ENCODE measurements at regions not wholly inside any gene's neighbourhood (a gene's known extent, or its start where the extent isn't known, plus 50 kb on each side); places are given as distances from the start of the nearest gene placed in this dataset.

GRCh38 chr9:29126783-29127182 lies 1553.5 kb upstream of the C9orf72 start:
- Mint-ChIP-seq H3K36me3 (ENCODE audit: insufficient read depth, unreplicated experiment) (no peaks in the 10 kb centered on the region), H3K27me3 (ENCODE audit: insufficient read depth, unreplicated experiment) (no peaks in the 10 kb centered on the region), H3K4me1 (ENCODE audit: low read depth, unreplicated experiment) (no peaks in the 10 kb centered on the region), H3K4me3 (ENCODE audit: unreplicated experiment) (no peak overlapping the region), H3K27ac (ENCODE audit: unreplicated experiment) (no peak overlapping the region), H3K9me3 (ENCODE audit: unreplicated experiment) (peaks cover 9% of the 10 kb centered on the region)
- POLR2A ChIA-PET: no interaction called here
- Histone ChIP-seq H3K4me1 (no peaks in the 10 kb centered on the region), H3K4me3 (ENCODE audit: low read depth, low read length) (no peak overlapping the region), H3K36me3 (ENCODE audit: control insufficient read depth, insufficient read depth, low read length) (no peaks in the 10 kb centered on the region), H3K9me3 (no peaks in the 10 kb centered on the region; the same call in 1 of the 2 replicates), H3K27me3 (replicated peaks; ENCODE audit: control insufficient read depth, insufficient read depth, low read length) (no peaks in the 10 kb centered on the region)
- no peak for TF ChIP-seq CTCF (IDR thresholded peaks at IDR 0.05; ENCODE audit: insufficient read depth in 1 of 2, low read depth in 1 of 2, low read length in 1 of 2, severe bottlenecking in 1 of 2, unreplicated experiment in 1 of 2)
- intact Hi-C loops (cut with micrococcal nuclease; ENCODE audit: unreplicated experiment): no loop called here
- no peak for DNase-seq
- CTCF ChIA-PET: no interaction called here
- no TSS peak for BruUV-seq (replicated peaks)

- intact Hi-C loops (cut with micrococcal nuclease; ENCODE audit: unreplicated experiment): no loop called here
- Mint-ChIP-seq H3K9me3 (ENCODE audit: unreplicated experiment) (peaks cover 9% of the 10 kb centered on the region), H3K36me3 (ENCODE audit: insufficient read depth, unreplicated experiment) (no peaks in the 10 kb centered on the region)
Measured at GRCh38 chr9:29129763-29130162, 1556.5 kb upstream of the C9orf72 start.

GRCh38 chr9:29144476-29144875 lies 1571.2 kb upstream of the C9orf72 start:
- Mint-ChIP-seq H3K27ac (ENCODE audit: unreplicated experiment) (no peak overlapping the region), H3K36me3 (ENCODE audit: insufficient read depth, unreplicated experiment) (no peaks in the 10 kb centered on the region), H3K9me3 (ENCODE audit: unreplicated experiment) (no peaks in the 10 kb centered on the region), H3K4me3 (ENCODE audit: unreplicated experiment) (no peak overlapping the region), H3K4me1 (ENCODE audit: low read depth, unreplicated experiment) (no peaks in the 10 kb centered on the region), H3K27me3 (ENCODE audit: insufficient read depth, unreplicated experiment) (no peaks in the 10 kb centered on the region)
- Histone ChIP-seq H3K36me3 (ENCODE audit: control insufficient read depth, insufficient read depth, low read length) (no peaks in the 10 kb centered on the region), H3K4me3 (ENCODE audit: low read depth, low read length) (no peak overlapping the region), H3K4me1 (no peaks in the 10 kb centered on the region), H3K9me3 (no peaks in the 10 kb centered on the region), H3K27me3 (replicated peaks; ENCODE audit: control insufficient read depth, insufficient read depth, low read length) (no peaks in the 10 kb centered on the region)
- no peak for TF ChIP-seq CTCF (IDR thresholded peaks at IDR 0.05; ENCODE audit: insufficient read depth in 1 of 2, low read depth in 1 of 2, low read length in 1 of 2, severe bottlenecking in 1 of 2, unreplicated experiment in 1 of 2)
- intact Hi-C loops (cut with micrococcal nuclease; ENCODE audit: unreplicated experiment): no loop called here
- CTCF ChIA-PET: no interaction called here
- DNase-seq: no peak
- BruUV-seq (replicated peaks): no TSS peak
- POLR2A ChIA-PET: no interaction called here

More at GRCh38 chr9:29129763-29130162, 1556.5 kb upstream of the C9orf72 start:
- no peak for TF ChIP-seq CTCF (IDR thresholded peaks at IDR 0.05; ENCODE audit: insufficient read depth in 1 of 2, low read depth in 1 of 2, low read length in 1 of 2, severe bottlenecking in 1 of 2, unreplicated experiment in 1 of 2)
- Histone ChIP-seq H3K36me3 (ENCODE audit: control insufficient read depth, insufficient read depth, low read length) (no peaks in the 10 kb centered on the region), H3K9me3 (no peaks in the 10 kb centered on the region; the same call in 1 of the 2 replicates), H3K27me3 (replicated peaks; ENCODE audit: control insufficient read depth, insufficient read depth, low read length) (no peaks in the 10 kb centered on the region), H3K4me3 (ENCODE audit: low read depth, low read length) (no peak overlapping the region), H3K4me1 (no peaks in the 10 kb centered on the region)
- no peak for DNase-seq
- H3K4me3 Mint-ChIP-seq (ENCODE audit: unreplicated experiment): no peak overlapping the region
- BruUV-seq (replicated peaks): no TSS peak
- no peak overlapping the region for H3K27ac Mint-ChIP-seq (ENCODE audit: unreplicated experiment)
- no peaks in the 10 kb centered on the region for H3K27me3 Mint-ChIP-seq (ENCODE audit: insufficient read depth, unreplicated experiment)
- no peaks in the 10 kb centered on the region for H3K4me1 Mint-ChIP-seq (ENCODE audit: low read depth, unreplicated experiment)
- CTCF ChIA-PET: no interaction called here
- POLR2A ChIA-PET: no interaction called here
